ENCODE measurements at regions not wholly inside any gene's neighbourhood (a gene's known extent, or its start where the extent isn't known, plus 50 kb on each side); places are given as distances from the start of the nearest gene placed in this dataset.

DNA sequence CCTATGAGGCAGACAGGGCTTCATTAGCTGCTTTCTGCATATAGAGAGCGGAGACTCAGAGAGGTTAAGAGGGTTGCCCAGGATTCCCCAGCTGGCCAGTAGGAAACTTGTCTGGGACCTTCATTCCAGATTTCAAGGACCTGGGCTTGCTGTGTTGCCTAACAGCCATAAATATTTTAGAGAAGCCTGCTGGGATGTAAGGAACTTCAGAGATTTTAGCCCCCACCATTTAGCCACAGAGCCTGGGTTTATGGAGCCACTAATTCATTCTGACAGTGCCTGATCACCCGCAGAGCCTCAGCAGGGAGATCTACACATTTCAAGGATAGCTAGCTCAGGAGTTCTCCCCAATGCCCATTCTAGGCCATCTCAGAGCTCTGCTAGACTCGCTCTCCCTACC is 56.6 kb upstream of the TRUB1 start:
- TF ChIP-seq FOXP2 (optimal IDR thresholded peaks at IDR 0.05; ENCODE audit: control extremely low read depth, extremely low read length, insufficient read depth) (no peak), EZH2 (IDR thresholded peaks at IDR 0.05) (no peak), POLR2AphosphoS5 (IDR thresholded peaks at IDR 0.05; ENCODE audit: borderline replicate concordance, low read depth, low read length) (no peak)
